CD14-positive monocyte (primary cell): ENCODE measurements at regions not wholly inside any gene's neighbourhood (a gene's known extent, or its start where the extent isn't known, plus 50 kb on each side); places are given as distances from the start of the nearest gene placed in this dataset.

ENCODE experiments used
- DNase-seq, 3 donors: peaks; one replicate each; pipeline ENCODE4 v3.0.0-alpha.2; 2011 to 2022
- H2AFZ ChIP-seq: 2 replicates; pipeline ENCODE4 v1.6.0; 2012; ENCODE audit warnings: mild to moderate bottlenecking, low read depth, low read length, inconsistent platforms; ENCODE audit not compliant: insufficient read depth, poor library complexity, severe bottlenecking
- H3K27ac ChIP-seq, 2 donors: 1 replicate in 1 of 2; 2 replicates in 1 of 2; pipeline ENCODE4 v1.5.1; 2012 to 2013; ENCODE audit warnings: low read length in 2 of 2, control low read depth in 1 of 2, inconsistent platforms in 1 of 2, low read depth in 1 of 2, mild to moderate bottlenecking in 1 of 2
- H3K27me3 ChIP-seq, 2 donors: one replicate each; pipeline versions ENCODE4 v1.6.0 to v1.6.1; 2011 to 2013; ENCODE audit warnings: low read length in 2 of 2; ENCODE audit not compliant: control insufficient read depth in 2 of 2, insufficient read depth in 2 of 2
- H3K36me3 ChIP-seq, 2 donors: replicated peaks in 1 of 2; 1 replicate in 1 of 2; 2 replicates in 1 of 2; pipeline versions ENCODE4 v1.5.1 to v1.6.1; 2012 to 2013; ENCODE audit warnings: low read length in 2 of 2, control low read depth in 1 of 2, inconsistent platforms in 1 of 2, mild to moderate bottlenecking in 1 of 2; ENCODE audit not compliant: insufficient read depth in 2 of 2, control insufficient read depth in 1 of 2
- H3K4me1 ChIP-seq, 2 donors: 1 replicate in 1 of 2; 2 replicates in 1 of 2; pipeline versions ENCODE4 v1.5.1 to v1.6.1; 2012 to 2013; ENCODE audit warnings: low read length in 2 of 2, control low read depth in 1 of 2, inconsistent platforms in 1 of 2, mild to moderate bottlenecking in 1 of 2, moderate library complexity in 1 of 2; ENCODE audit not compliant: insufficient read depth in 2 of 2, control insufficient read depth in 1 of 2
- H3K4me2 ChIP-seq: replicated peaks from 2 replicates; pipeline ENCODE3; 2012; ENCODE audit warnings: low read length, moderate library complexity, mild to moderate bottlenecking; ENCODE audit not compliant: poor library complexity, severe bottlenecking; ENCODE audit errors: extremely low read depth
- H3K4me3 ChIP-seq, 3 experiments: fragments of 200-600 bp in 1 of 3; sonication (generic) in 1 of 3; replicated peaks in 1 of 3; 1 replicate in 2 of 3; 2 replicates in 1 of 3; pipeline ENCODE4 v1.5.1; 2011 to 2013; ENCODE audit warnings: low read length in 3 of 3, mild to moderate bottlenecking in 3 of 3, control low read depth in 2 of 3, low read depth in 2 of 3, inconsistent platforms in 1 of 3, moderate library complexity in 1 of 3
- H3K79me2 ChIP-seq: 2 replicates; pipeline ENCODE4 v1.6.0; 2012; ENCODE audit warnings: mild to moderate bottlenecking, control low read depth, inconsistent platforms, low read length, moderate library complexity; ENCODE audit not compliant: insufficient read depth
- H3K9ac ChIP-seq: 2 replicates; pipeline ENCODE4 v1.6.0; 2017; ENCODE audit warnings: low read length, mild to moderate bottlenecking; ENCODE audit not compliant: insufficient read depth, poor library complexity, severe bottlenecking
- H3K9me3 ChIP-seq, 2 donors: replicated peaks in 1 of 2; 1 replicate in 1 of 2; 2 replicates in 1 of 2; pipeline versions ENCODE4 v1.5.1 to v1.6.1; 2012 to 2013; ENCODE audit warnings: low read length in 2 of 2, control low read depth in 1 of 2; ENCODE audit not compliant: control insufficient read depth in 1 of 2, insufficient read depth in 1 of 2
- H4K20me1 ChIP-seq: 2 replicates; pipeline ENCODE4 v1.6.0; 2012; ENCODE audit warnings: mild to moderate bottlenecking, low read length, control low read depth, moderate library complexity; ENCODE audit not compliant: insufficient read depth
- H3K27ac Mint-ChIP-seq, 7 donors: one replicate each; pipeline ENCODE4 v1.8.0; 2020; ENCODE audit warnings: mild to moderate bottlenecking in 7 of 7, mixed read lengths in 7 of 7, moderate library complexity in 6 of 7, inconsistent platforms in 2 of 7
- H3K27me3 Mint-ChIP-seq, 3 donors: one replicate each; pipeline ENCODE4 v1.8.0; 2021 to 2022; ENCODE audit warnings: low read depth in 3 of 3, mild to moderate bottlenecking in 3 of 3, mixed read lengths in 3 of 3, moderate library complexity in 3 of 3, inconsistent platforms in 1 of 3
- H3K36me3 Mint-ChIP-seq, 2 donors: one replicate each; pipeline ENCODE4 v1.8.0; 2020; ENCODE audit warnings: mixed read lengths in 2 of 2, inconsistent platforms in 1 of 2, mild to moderate bottlenecking in 1 of 2
- H3K4me1 Mint-ChIP-seq: one replicate; pipeline ENCODE4 v1.8.0; 2020; ENCODE audit warnings: mild to moderate bottlenecking, mixed read lengths
- H3K4me3 Mint-ChIP-seq, 2 donors: one replicate each; pipeline ENCODE4 v1.8.0; 2020; ENCODE audit warnings: mild to moderate bottlenecking in 2 of 2, mixed read lengths in 2 of 2, moderate library complexity in 1 of 2
- H3K9me3 Mint-ChIP-seq, 7 donors: one replicate each; pipeline ENCODE4 v1.8.0; 2020 to 2022; ENCODE audit warnings: mixed read lengths in 7 of 7, mild to moderate bottlenecking in 6 of 7, moderate library complexity in 6 of 7, inconsistent platforms in 2 of 7
- WGBS: methylation state at CpG from one replicate; pipeline ENCODE4 v1.1.5; 2013; ENCODE audit warnings: missing lambda C conversion rate; ENCODE audit not compliant: insufficient coverage; 5-methylcytosine and 5-hydroxymethylcytosine counted together
- intact Hi-C, 2 donors: fragments of 100-400 bp; cut with micrococcal nuclease; formaldehyde crosslinking; loops; one replicate each; pipeline versions ENCODE4 v1.15.0 to v1.15.1; 2023
- TF ChIP-seq, protein P1 (sequence below): fragments of 200-600 bp; IDR thresholded peaks from one replicate; pipeline ENCODE4 v1.8.0; 2022; ENCODE audit warnings: antibody characterized with exemption, mild to moderate bottlenecking

DNA sequence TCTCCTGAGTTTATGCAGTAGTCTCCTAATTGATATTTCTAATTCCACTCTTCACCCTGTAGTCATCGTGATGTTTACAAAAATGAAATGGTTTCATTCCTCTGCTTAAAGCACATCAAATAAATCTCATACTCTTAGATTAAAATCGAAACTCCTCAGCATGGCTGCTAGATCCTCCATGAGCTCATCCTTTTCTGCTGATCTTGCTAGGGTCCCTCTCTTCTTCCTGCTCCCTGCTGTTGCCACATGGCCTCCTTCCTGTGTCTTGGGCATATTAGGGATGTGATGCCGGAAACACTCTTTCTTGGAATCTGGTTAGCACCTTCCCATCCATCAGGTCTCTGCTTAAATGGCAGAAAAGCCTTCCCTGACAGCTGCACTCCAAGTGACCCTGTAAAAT, 59.5 kb upstream of the MEGF10 start:
- no peak overlapping the region for H3K4me3 ChIP-seq
- no peak overlapping the region for H3K27ac Mint-ChIP-seq
- H3K9me3 Mint-ChIP-seq = no peaks in the 10 kb centered on the region
- intact Hi-C loops = no loop called here
- H4K20me1 ChIP-seq = no peaks in the 10 kb centered on the region
- H3K36me3 ChIP-seq = no peaks in the 10 kb centered on the region
- H3K27me3 Mint-ChIP-seq = peaks cover 2 to 6% (median 4%) of the 10 kb centered on the region in 3 donors
- no peaks in the 10 kb centered on the region for H3K36me3 Mint-ChIP-seq
- H3K4me2 ChIP-seq = no peak overlapping the region
- H3K4me3 Mint-ChIP-seq = no peak overlapping the region
- H3K27ac ChIP-seq = no peak overlapping the region
- no peaks in the 10 kb centered on the region for H3K79me2 ChIP-seq
- no peak for DNase-seq
- TF ChIP-seq, protein P1, sequence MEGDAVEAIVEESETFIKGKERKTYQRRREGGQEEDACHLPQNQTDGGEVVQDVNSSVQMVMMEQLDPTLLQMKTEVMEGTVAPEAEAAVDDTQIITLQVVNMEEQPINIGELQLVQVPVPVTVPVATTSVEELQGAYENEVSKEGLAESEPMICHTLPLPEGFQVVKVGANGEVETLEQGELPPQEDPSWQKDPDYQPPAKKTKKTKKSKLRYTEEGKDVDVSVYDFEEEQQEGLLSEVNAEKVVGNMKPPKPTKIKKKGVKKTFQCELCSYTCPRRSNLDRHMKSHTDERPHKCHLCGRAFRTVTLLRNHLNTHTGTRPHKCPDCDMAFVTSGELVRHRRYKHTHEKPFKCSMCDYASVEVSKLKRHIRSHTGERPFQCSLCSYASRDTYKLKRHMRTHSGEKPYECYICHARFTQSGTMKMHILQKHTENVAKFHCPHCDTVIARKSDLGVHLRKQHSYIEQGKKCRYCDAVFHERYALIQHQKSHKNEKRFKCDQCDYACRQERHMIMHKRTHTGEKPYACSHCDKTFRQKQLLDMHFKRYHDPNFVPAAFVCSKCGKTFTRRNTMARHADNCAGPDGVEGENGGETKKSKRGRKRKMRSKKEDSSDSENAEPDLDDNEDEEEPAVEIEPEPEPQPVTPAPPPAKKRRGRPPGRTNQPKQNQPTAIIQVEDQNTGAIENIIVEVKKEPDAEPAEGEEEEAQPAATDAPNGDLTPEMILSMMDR = no peak
- no peaks in the 10 kb centered on the region for H3K27me3 ChIP-seq
- no peak overlapping the region for H3K9ac ChIP-seq
- peaks cover 9 to 16% of the 10 kb centered on the region in 2 donors for H3K4me1 ChIP-seq
- H3K4me1 Mint-ChIP-seq = peaks cover 14% of the 10 kb centered on the region
- 100% methylated on average over 1 of the region's 3 CpGs for WGBS
- no peak overlapping the region for H2AFZ ChIP-seq
- H3K9me3 ChIP-seq = no peaks in the 10 kb centered on the region

DNA sequence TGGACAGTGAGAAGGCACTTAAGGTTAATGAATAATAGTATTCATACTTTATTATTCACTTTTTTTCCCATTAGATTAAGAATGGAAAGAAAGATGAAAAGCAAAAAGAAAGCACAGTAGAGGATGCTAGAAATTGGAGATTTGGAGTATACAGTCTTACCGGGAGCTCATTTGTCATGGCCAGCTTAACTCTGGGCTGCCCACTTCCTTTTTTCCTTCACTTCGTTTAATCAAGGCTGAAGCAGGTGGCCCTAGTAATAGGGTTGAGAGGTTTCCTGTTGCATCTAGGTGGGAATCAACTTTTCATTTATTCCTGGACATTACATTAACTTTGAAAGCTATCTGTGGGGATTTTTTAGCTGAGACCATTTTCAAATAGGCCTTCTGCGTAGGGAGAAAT, 57.0 kb upstream of the MEGF10 start:
- Mint-ChIP-seq H3K27me3 (peaks cover 2 to 5% (median 4%) of the 10 kb centered on the region in 3 donors), H3K36me3 (no peaks in the 10 kb centered on the region), H3K4me3 (no peak overlapping the region), H3K27ac (no peak overlapping the region), H3K9me3 (no peaks in the 10 kb centered on the region), H3K4me1 (peaks cover 12% of the 10 kb centered on the region)
- Histone ChIP-seq H3K36me3 (no peaks in the 10 kb centered on the region), H3K4me1 (peaks cover 7 to 14% of the 10 kb centered on the region in 2 donors), H3K4me2 (no peak overlapping the region), H3K27ac (no peak overlapping the region), H4K20me1 (no peaks in the 10 kb centered on the region), H3K4me3 (no peak overlapping the region), H3K9ac (no peak overlapping the region), H2AFZ (no peak overlapping the region), H3K27me3 (no peaks in the 10 kb centered on the region), H3K9me3 (no peaks in the 10 kb centered on the region), H3K79me2 (no peaks in the 10 kb centered on the region)
- no CpG with 5 or more reads among the region's 3 CpGs for WGBS
- DNase-seq = no peak
- TF ChIP-seq, protein P1 = no peak
- intact Hi-C loops = no loop called here
